ENCODE measurements at regions not wholly inside any gene's neighbourhood (a gene's known extent, or its start where the extent isn't known, plus 50 kb on each side); places are given as distances from the start of the nearest gene placed in this dataset.
A peak's percentile ranks its signal among the peaks of the same experiment; 100 is the strongest.

- Histone ChIP-seq H3K9ac (ENCODE audit: control insufficient read depth, extremely low read depth, insufficient read depth, low read length) (no peak overlapping the region), H3K4me2 (ENCODE audit: control insufficient read depth, extremely low read depth, insufficient read depth, low read depth, low read length) (no peak overlapping the region), H4K20me1 (ENCODE audit: control insufficient read depth, extremely low read depth, insufficient read depth, low read length) (no peaks in the 10 kb centered on the region), H3K79me2 (ENCODE audit: control insufficient read depth, insufficient read depth, low read length) (no peaks in the 10 kb centered on the region), H3K27me3 (ENCODE audit: control insufficient read depth, extremely low read depth, insufficient read depth, low read length) (no peaks in the 10 kb centered on the region), H3K9me3 (ENCODE audit: control insufficient read depth, low read depth, low read length) (no peaks in the 10 kb centered on the region), H3K36me3 (ENCODE audit: control insufficient read depth in 2 of 2, extremely low read depth in 1 of 2, insufficient read depth in 2 of 2, low read length in 2 of 2) (no peaks in the 10 kb centered on the region), H3K9me1 (ENCODE audit: control insufficient read depth, extremely low read depth, insufficient read depth, low read length) (peaks cover 3% of the 10 kb centered on the region), H3K4me1 (ENCODE audit: control insufficient read depth, extremely low read depth, insufficient read depth, low read length) (peaks cover 8% of the 10 kb centered on the region), H2AFZ (ENCODE audit: control insufficient read depth, low read length) (no peak overlapping the region), H3K4me3 (ENCODE audit: control insufficient read depth in 2 of 3, extremely low read depth in 1 of 3, insufficient read depth in 2 of 3, low read depth in 1 of 3, low read length in 3 of 3) (no peak overlapping the region), H3K27ac (ENCODE audit: control insufficient read depth, insufficient read depth, low read length) (no peak overlapping the region)
- FAIRE-seq (no peak), DNase-seq (ENCODE audit: low read depth, low spot score) (no peak)
- no peak for TF ChIP-seq CTCF (optimal IDR thresholded peaks at IDR 0.05 in 1 of 3, IDR thresholded peaks at IDR 0.05 in 1 of 3, conservative IDR thresholded peaks at IDR 0.05 in 1 of 3; ENCODE audit: extremely low read depth in 1 of 3, insufficient read depth in 2 of 3, low read length in 3 of 3)
- TF ChIP-seq EZH2 (IDR thresholded peaks at IDR 0.05; ENCODE audit: low read length) = no peak
- dilution Hi-C loops (cut with MboI; ENCODE audit: extremely low pct_ligation_motif_present, low sequenced_read_pairs) = no loop called here
Measured at GRCh38 chr9:107723015-107723414, 233.4 kb upstream of the KLF4 start.

- DNase-seq (ENCODE audit: low read depth, low spot score) = no peak
- no peaks in the 10 kb centered on the region for H3K9me3 ChIP-seq (ENCODE audit: control insufficient read depth, low read depth, low read length)
- TF ChIP-seq EZH2 (IDR thresholded peaks at IDR 0.05; ENCODE audit: low read length) (no peak), CTCF (optimal IDR thresholded peaks at IDR 0.05 in 1 of 3, IDR thresholded peaks at IDR 0.05 in 1 of 3, conservative IDR thresholded peaks at IDR 0.05 in 1 of 3; ENCODE audit: extremely low read depth in 1 of 3, insufficient read depth in 2 of 3, low read length in 3 of 3) (no peak)
- no peaks in the 10 kb centered on the region for H3K79me2 ChIP-seq (ENCODE audit: control insufficient read depth, insufficient read depth, low read length)
- H2AFZ ChIP-seq (ENCODE audit: control insufficient read depth, low read length) = peak overlapping the region; percentile 52
- no peaks in the 10 kb centered on the region for H3K27me3 ChIP-seq (ENCODE audit: control insufficient read depth, extremely low read depth, insufficient read depth, low read length)
- H3K36me3 ChIP-seq (ENCODE audit: control insufficient read depth in 2 of 2, extremely low read depth in 1 of 2, insufficient read depth in 2 of 2, low read length in 2 of 2) = no peaks in the 10 kb centered on the region
- dilution Hi-C loops (cut with MboI; ENCODE audit: extremely low pct_ligation_motif_present, low sequenced_read_pairs) = no loop called here
- H3K27ac ChIP-seq (ENCODE audit: control insufficient read depth, insufficient read depth, low read length) = peak overlapping the region; percentile 52
- no peak overlapping the region for H3K9ac ChIP-seq (ENCODE audit: control insufficient read depth, extremely low read depth, insufficient read depth, low read length)
- peak; percentile 91 for FAIRE-seq
- H4K20me1 ChIP-seq (ENCODE audit: control insufficient read depth, extremely low read depth, insufficient read depth, low read length) = no peaks in the 10 kb centered on the region
- H3K4me1 ChIP-seq (ENCODE audit: control insufficient read depth, extremely low read depth, insufficient read depth, low read length) = peaks cover 8% of the 10 kb centered on the region
- H3K9me1 ChIP-seq (ENCODE audit: control insufficient read depth, extremely low read depth, insufficient read depth, low read length) = peaks cover 3% of the 10 kb centered on the region
- peak overlapping the region; percentile 69 for H3K4me2 ChIP-seq (ENCODE audit: control insufficient read depth, extremely low read depth, insufficient read depth, low read depth, low read length)
- no peak overlapping the region for H3K4me3 ChIP-seq (ENCODE audit: control insufficient read depth in 2 of 3, extremely low read depth in 1 of 3, insufficient read depth in 2 of 3, low read depth in 1 of 3, low read length in 3 of 3)
Measured at GRCh38 chr9:107721705-107722245, 232.2 kb upstream of the KLF4 start.

Measured in keratinocyte (primary cell).